GM12878 (cell line): ENCODE measurements at regions not wholly inside any gene's neighbourhood (a gene's known extent, or its start where the extent isn't known, plus 50 kb on each side); places are given as distances from the start of the nearest gene placed in this dataset.

ENCODE experiments used
- ATAC-seq: fragments of 200-7000 bp; cut with Tn5 transposase; 3 replicates; pipeline ENCODE4 v1.9.1; 2020; ENCODE audit warnings: mild to moderate bottlenecking, moderate library complexity
- BruUV-seq: library from RNA; stranded (reverse); fragments of 400-500 nt; replicated peaks from 2 replicates; lab custom pipeline; 2021; lab: Mats Ljungman, UMichigan
- CTCF ChIA-PET: fragments of 300-600 bp; sonication (Branson Sonifier 250); formaldehyde crosslinking; extraction: SDS; loops from one replicate; lab custom pipeline; 2021; ENCODE audit warnings: inconsistent platforms; lab: Yijun Ruan, JAX
- POLR2A ChIA-PET: fragments of 350-600 bp; formaldehyde crosslinking; extraction: SDS; loops from one replicate; lab custom pipeline; 2021; ENCODE audit warnings: inconsistent platforms; lab: Charles Lee
- RAD21 ChIA-PET: fragments of 300-600 bp; sonication (Branson Sonifier 250); formaldehyde crosslinking; loops from one replicate; lab custom pipeline; 2023; ENCODE audit warnings: antibody characterized with exemption; ENCODE audit not compliant: unreplicated experiment; lab: Charles Lee
- SMC1A ChIA-PET: fragments of 300-600 bp; sonication (Branson Sonifier 250); formaldehyde crosslinking; loops from one replicate; lab custom pipeline; 2023; ENCODE audit not compliant: unreplicated experiment, uncharacterized antibody; lab: Charles Lee
- DNase-seq: peaks from one replicate; pipeline ENCODE4 v3.0.0-alpha.2; 2011; ENCODE audit warnings: low read depth, low spot score
- FAIRE-seq: peaks from 3 replicates; lab custom pipeline; 2011; peaks lifted over from hg19 to GRCh38; lab: Jason Lieb, UNC
- H2AFZ ChIP-seq: 2 replicates; pipeline ENCODE4 v1.6.0; 2011; ENCODE audit warnings: low read depth, low read length, control low read depth; ENCODE audit not compliant: control insufficient read depth
- H3K27ac ChIP-seq: 2 replicates; pipeline ENCODE4 v1.5.1; 2011; ENCODE audit warnings: control low read depth; ENCODE audit not compliant: control insufficient read depth, insufficient read depth
- H3K27me3 ChIP-seq, 2 experiments: replicated peaks in 1 of 2; 2 replicates each; pipeline versions ENCODE4 v1.6.0 to v1.6.1; 2011; ENCODE audit warnings: low read length in 1 of 2; ENCODE audit not compliant: control insufficient read depth in 2 of 2, insufficient read depth in 2 of 2
- H3K36me3 ChIP-seq, 2 experiments: 2 replicates each; pipeline ENCODE4 v1.5.1; 2011; ENCODE audit warnings: low read length in 1 of 2; ENCODE audit not compliant: control insufficient read depth in 2 of 2, insufficient read depth in 2 of 2
- H3K4me1 ChIP-seq: 2 replicates; pipeline ENCODE4 v1.6.1; 2011; ENCODE audit warnings: mild to moderate bottlenecking, low read length, moderate library complexity, mixed read lengths; ENCODE audit not compliant: control insufficient read depth, insufficient read depth
- H3K4me2 ChIP-seq: 2 replicates; pipeline ENCODE4 v1.6.0; 2011; ENCODE audit warnings: control low read depth; ENCODE audit not compliant: control insufficient read depth, insufficient read depth
- H3K4me3 ChIP-seq: fragments of 200-600 bp; sonication (generic); 2 replicates; pipeline ENCODE4 v1.5.1; 2016
- H3K79me2 ChIP-seq: 2 replicates; pipeline ENCODE4 v1.6.0; 2011; ENCODE audit warnings: low read length; ENCODE audit not compliant: control insufficient read depth, insufficient read depth
- H3K9ac ChIP-seq: 2 replicates; pipeline ENCODE4 v1.8.0; 2011; ENCODE audit warnings: low read length, control low read depth, mixed read lengths; ENCODE audit not compliant: control insufficient read depth, insufficient read depth
- H3K9me3 ChIP-seq: replicated peaks from 3 replicates; pipeline ENCODE4 v1.5.1; 2011; ENCODE audit warnings: mild to moderate bottlenecking, low read length; ENCODE audit not compliant: control insufficient read depth, insufficient read depth
- H4K20me1 ChIP-seq: 2 replicates; pipeline ENCODE4 v1.6.0; 2011; ENCODE audit not compliant: control insufficient read depth, insufficient read depth
- JUND ChIP-seq: IDR thresholded peaks from 2 replicates; pipeline ENCODE4 v1.6.1; 2012; ENCODE audit warnings: low read depth, mild to moderate bottlenecking, low read length, improper control_type of control experiment, moderate library complexity
- MEF2A ChIP-seq: IDR thresholded peaks from 2 replicates; pipeline ENCODE4 v1.6.1; 2011; ENCODE audit warnings: low read depth, mild to moderate bottlenecking, low read length, moderate library complexity; ENCODE audit not compliant: insufficient read depth
- PAX8 ChIP-seq: fragments of 450-650 bp; IDR thresholded peaks from 2 replicates; pipeline ENCODE4 v1.6.1; 2017; ENCODE audit warnings: mild to moderate bottlenecking, moderate library complexity
- PML ChIP-seq: IDR thresholded peaks from 2 replicates; pipeline ENCODE4 v1.6.1; 2012; ENCODE audit warnings: low read length, inconsistent platforms
- WGBS: methylation state at CpG from one replicate; pipeline ENCODE4 v1.1.6; 2016; ENCODE audit warnings: low lambda C conversion rate; ENCODE audit not compliant: insufficient replicate concordance, insufficient coverage; ENCODE audit errors: missing lambda C conversion rate; 5-methylcytosine and 5-hydroxymethylcytosine counted together
- in situ Hi-C: fragments of 300-500 bp; cut with MboI; formaldehyde crosslinking; loops from 9 replicates; pipeline ENCODE4 v1.14.3; 2018; ENCODE audit warnings: mixed read lengths
- intact Hi-C: fragments of 100-400 bp; cut with micrococcal nuclease; formaldehyde crosslinking; loops from one replicate; pipeline ENCODE4 v1.14.2; 2022; ENCODE audit not compliant: unreplicated experiment

- FAIRE-seq: no peak
- intact Hi-C loops: no loop called here
- RAD21 ChIA-PET: no interaction called here
- Histone ChIP-seq H3K4me1 (no peaks in the 10 kb centered on the region), H3K36me3 (no peaks in the 10 kb centered on the region), H3K4me3 (no peak overlapping the region), H3K4me2 (no peak overlapping the region), H3K27ac (no peak overlapping the region), H3K9ac (no peak overlapping the region), H4K20me1 (no peaks in the 10 kb centered on the region), H3K9me3 (no peaks in the 10 kb centered on the region), H2AFZ (no peak overlapping the region), H3K79me2 (no peaks in the 10 kb centered on the region), H3K27me3 (no peaks in the 10 kb centered on the region)
- in situ Hi-C loops: no loop called here
- DNase-seq: no peak
- CTCF ChIA-PET: no interaction called here
- TF ChIP-seq MEF2A: no peak
- BruUV-seq: no TSS peak
- ATAC-seq: no peak
- 4% methylated on average over 2 of the region's 2 CpGs for WGBS
- SMC1A ChIA-PET: no interaction called here
- POLR2A ChIA-PET: no interaction called here
Measured at GRCh38 chr4:132592850-132593249, 556.2 kb upstream of the PCDH10 start.

GRCh38 chr4:132593717-132594400 lies 555.2 kb upstream of the PCDH10 start:
- DNase-seq: no peak
- SMC1A ChIA-PET: no interaction called here
- POLR2A ChIA-PET: no interaction called here
- Histone ChIP-seq H4K20me1 (no peaks in the 10 kb centered on the region), H3K27ac (no peak overlapping the region), H3K4me1 (no peaks in the 10 kb centered on the region), H3K4me2 (no peak overlapping the region), H3K9me3 (no peaks in the 10 kb centered on the region), H2AFZ (no peak overlapping the region), H3K9ac (no peak overlapping the region), H3K4me3 (no peak overlapping the region), H3K79me2 (no peaks in the 10 kb centered on the region), H3K36me3 (no peaks in the 10 kb centered on the region), H3K27me3 (no peaks in the 10 kb centered on the region)
- RAD21 ChIA-PET: no interaction called here
- no peak for TF ChIP-seq PML
- TF ChIP-seq JUND: no peak
- no peak for TF ChIP-seq PAX8
- no peak for FAIRE-seq
- BruUV-seq: no TSS peak
- no peak for ATAC-seq
- CTCF ChIA-PET: no interaction called here
- 3% methylated on average over 4 of the region's 4 CpGs for WGBS
- in situ Hi-C loops (no loop called here), intact Hi-C loops (no loop called here)
